Bone marrow (tissue), 2 donors: ENCODE measurements at regions not wholly inside any gene's neighbourhood (a gene's known extent, or its start where the extent isn't known, plus 50 kb on each side); places are given as distances from the start of the nearest gene placed in this dataset.
"Not testable (repeated sequence)": the region's sequence is repeated elsewhere in the genome, so short reads cannot be mapped to it uniquely, and the experiment has no call there.

ENCODE experiments used
- DNase-seq, 2 donors: peaks; one replicate each; lab custom pipeline; 2025; lab: John Stamatoyannopoulos, UW

DNA sequence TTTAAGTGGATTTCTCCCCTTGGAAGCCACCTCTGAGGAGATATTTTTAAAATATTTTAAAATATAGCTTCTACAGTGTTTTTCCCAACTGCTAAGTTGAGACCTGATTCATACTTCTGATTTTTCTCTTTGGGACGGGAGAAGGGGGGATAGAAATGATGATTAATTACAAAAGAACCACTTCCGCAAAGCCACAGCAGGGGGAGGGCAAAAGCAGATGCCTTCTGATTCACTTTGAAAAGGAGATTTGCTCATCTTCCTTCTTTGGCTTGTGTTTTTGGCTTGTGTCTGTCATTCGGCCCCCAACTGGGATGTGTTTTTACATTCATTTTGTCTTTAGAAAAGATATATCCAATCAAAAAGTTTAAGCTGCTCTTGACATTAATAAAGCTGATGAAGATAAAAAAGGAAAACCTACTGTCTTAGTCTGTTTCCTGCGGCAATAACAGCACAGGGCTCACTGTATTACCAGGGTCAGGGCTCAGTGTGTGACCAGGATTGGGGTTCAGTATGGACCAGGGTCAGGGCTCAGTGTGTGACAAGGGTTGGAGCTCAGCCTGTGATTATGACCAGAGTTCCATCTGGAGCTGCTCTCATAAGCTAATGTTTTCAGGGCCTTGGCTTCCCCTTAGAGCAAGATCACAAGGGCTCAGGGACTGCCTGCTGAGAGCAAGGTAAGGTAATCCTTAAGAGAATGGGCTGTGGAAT, 223.2 kb downstream of the MTHFS start:
- peak in 1 of 2 donors; percentile 26 for DNase-seq

DNA sequence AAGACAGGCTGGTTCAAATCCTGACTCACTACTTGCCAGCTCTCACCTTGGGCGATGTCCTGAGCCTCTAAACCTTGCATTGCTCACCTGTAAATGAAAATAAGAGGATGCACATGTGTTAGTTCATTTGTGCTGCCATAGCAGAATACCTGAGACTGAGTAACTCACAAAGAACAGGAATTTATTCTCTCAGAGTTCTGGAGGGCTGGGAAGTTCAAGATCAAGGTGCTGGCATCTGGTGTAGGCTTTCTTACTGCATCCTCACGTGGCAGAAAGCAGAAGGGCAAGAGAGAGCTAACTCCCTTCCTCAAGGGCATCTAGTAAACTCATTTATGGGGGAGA, 222.7 kb downstream of the MTHFS start:
- DNase-seq: no peak

DNA sequence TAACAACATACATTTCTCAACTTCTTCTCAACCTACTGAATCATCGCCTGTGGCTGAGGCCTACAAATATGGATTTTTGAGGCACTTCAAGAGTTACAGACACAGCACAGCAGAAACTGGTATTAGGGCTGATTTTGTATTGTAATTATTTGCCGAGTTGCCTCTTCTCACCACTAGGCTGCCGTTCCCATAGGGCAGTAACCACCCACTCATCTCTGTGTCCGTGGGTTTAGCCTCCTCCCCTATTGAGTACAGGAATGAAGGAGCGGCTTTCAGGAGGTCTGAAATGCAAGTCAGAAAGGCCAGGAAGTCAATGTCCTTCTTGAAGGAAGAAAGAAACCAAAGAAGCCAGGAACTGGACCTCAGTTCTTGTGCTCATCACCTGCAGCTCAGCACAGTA, 220.8 kb downstream of the MTHFS start:
- no peak for DNase-seq

DNA sequence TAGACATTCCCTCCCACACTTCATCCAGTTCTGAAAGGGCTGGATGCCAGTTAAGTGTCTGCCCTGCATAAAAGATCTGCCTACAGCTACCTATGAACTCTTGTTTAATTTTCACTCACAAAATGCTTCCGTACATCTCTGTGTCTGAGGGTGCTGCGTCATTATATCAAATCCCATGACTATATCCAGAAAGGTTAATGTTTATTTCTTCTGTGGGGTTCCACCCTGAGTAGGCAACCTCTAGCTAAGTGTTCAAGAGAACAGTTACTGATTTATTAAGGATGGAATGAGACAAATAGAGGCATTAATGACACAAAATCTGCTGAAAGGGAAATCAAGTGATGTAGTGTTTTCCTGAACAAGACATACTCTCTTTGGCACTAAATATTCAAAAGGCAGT, 220.2 kb downstream of the MTHFS start:
- no peak for DNase-seq

DNA sequence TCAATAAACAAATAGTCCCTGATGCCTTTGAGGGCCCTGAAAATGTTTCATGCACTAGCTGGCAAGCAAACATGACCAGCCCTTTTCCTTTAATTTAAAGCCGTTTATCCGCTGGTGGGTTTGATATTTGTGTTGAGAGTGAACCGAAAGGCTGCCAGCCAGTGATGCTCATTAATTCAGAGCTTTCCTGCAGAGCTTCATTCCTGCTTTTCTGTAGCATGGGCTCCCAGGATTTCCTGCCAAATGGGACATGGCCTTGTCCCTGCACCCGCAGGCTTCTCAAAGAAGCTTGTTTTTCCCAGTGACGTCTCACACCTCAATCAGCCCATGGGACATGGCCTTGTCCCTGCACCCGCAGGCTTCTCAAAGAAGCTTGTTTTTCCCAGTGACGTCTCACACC, 219.6 kb downstream of the MTHFS start:
- DNase-seq: no peak

DNA sequence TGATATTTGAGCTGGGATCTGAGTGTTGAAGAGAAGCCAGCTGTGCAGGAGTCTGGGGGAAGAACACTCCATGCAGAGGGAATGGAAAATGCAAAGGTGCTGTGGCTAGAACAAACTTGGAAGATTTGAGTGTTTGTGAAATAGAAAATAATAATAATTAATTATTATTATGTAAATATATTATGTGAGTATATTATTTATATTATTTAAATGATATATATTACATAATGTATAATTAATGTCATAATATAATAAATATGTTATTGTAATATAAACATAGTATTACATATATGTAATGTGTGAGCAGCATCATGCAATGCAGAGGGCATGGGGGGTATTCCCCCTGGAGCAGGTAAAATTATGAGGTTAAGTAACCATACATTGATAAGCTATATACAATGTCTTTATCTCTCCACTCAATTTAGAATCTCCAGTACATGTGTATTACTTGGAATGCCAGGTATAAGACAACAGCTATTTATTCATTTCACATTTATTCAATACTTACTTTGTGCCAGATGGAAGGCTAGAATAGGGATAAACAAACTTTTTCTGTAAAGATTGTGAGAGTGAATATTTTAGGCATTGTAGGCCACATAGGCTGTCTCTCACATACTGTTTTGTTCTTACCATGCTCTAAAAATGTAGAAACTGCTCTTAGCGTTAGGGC, 218.6 kb downstream of the MTHFS start:
- no peak for DNase-seq

DNA sequence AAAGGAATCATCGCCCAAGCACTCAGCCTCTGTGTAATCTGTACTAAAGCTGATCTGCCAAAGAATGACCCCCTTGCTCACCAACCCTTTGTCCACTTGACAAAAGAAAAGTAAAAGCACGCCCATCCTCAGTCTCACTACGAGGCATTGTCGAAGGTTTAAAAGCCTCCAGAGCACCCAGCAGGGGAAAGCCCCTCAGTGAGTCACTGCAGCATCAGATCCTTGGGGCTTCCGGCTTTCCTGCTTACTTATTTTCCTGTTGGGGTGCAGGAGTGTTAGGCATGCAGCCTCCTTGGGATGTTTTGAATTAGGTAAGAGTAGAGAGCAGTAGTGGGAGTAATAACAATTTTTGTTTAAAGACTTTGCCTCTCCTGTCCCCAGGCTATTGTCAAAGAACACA, 216.1 kb downstream of the MTHFS start:
- no peak for DNase-seq

DNA sequence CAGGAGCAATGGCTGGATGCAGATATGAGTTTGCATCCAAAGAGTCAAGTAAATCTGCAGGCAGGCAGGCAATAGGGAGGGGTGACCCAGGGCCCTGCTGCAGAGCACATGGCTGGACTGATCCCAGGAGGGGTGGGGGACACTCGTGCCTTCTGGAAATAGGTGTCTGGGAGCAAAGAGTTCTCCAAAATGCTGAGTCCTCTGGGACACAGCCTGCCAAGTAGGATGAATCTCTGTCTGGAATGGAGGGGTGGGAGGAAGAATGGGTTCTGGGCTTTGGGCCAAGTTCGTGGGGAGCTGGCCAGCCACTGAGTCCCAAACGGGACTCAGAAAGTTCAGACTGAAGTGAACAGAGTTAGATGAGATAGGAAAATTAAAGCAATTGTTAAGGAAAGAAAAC, 214.5 kb downstream of the MTHFS start:
- DNase-seq: no peak

DNA sequence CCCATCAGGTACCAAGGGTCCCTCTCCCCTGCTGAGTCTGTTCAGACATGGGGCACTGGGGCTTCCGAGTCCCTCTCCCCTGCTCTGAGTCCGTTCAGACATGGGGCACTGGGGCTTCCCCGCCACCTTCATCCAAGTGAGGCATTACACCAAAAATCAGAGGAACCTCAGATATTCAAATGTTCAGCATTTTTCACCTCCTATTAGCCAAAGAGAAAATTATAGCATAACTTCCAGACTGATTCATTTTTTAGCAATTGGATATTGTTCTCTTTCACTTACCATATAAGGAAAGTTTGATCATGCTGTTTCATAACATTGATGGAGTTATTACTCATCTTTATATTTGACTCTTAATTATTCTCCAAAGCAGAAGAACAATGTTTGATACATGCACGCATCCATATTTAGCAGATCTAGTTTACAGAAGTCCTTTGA, 213.9 kb downstream of the MTHFS start:
- DNase-seq: no peak

DNA sequence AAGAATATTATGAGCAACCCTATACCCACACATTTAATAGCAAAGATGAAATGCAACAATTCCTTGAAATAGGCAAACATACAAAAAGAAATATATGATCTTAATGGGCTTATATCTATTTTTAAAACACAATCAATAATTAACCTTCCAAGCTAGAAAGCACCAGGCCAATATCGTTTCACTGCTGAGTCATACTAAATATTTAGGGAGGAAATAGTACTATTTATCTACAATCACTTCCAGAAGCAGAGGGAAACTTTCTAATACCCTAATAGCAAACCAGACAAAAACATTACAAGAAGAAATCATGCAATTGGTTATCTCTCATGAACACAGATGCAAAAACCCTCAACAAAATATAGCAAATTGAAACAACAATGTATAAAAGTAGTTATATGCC, 207.8 kb downstream of the MTHFS start:
- no peak for DNase-seq

DNA sequence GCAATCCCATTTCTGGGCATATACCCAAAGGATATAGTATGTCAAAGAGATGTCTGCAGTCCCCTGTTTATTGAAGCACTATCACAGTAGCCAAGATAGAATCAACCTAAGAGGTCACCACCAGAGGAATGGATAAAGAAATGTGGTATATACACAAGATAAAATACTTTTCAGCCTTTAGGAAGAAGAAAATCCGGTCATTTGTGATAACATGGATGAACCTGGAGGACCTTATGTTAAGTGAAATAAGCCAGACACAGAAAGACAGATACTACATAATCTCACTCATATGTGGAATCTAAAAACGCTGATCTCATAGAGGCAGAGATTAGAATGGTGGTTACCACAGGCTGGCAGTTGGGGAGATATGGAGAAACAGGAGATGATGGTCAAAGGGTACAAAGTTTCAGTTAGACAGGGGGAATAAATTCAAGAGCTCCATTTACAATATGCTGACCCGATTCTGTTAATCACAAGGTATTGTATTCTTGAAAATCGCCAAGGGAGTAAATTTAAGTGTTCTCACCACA, 195.8 kb downstream of the MTHFS start:
- DNase-seq: no peak

DNA sequence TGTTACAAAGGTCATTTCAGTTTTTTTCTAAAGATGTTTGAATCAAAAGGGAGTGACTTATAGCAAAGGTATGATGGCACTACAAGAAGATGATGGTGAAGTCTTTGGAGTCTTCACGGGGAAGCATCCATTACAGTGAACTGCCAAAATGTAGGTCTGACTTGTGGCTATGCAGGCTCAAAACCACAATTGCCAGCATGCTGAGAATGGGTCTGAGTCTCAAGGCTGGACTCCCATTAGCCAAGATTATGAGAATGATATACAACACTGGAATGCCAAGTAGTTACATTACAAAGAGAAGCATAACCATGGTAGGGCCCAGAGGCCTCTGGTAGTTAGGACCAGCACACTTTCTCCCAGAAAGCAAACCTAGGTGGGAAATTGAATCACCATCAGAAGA, 194.2 kb downstream of the MTHFS start:
- no peak for DNase-seq

DNA sequence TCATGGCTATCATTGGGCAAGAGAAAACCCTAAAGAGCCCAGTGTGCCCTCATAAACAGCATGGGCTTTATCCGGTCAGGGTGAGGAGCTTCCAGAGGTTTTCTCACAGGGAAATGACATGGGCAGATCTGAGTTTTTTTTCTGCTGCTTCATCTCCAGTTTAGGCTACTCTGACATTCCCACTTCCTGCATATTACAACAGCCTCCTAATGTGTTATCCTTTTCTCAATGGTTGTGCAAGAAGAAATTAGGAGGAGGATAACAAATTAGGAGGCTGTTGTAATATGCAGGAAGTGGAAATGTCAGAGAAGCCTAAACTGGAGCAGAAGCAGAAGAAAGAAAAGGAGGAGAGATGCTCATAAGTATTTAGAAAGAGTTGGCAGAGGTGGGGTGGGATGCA, 175.6 kb downstream of the MTHFS start:
- DNase-seq: no peak

DNA sequence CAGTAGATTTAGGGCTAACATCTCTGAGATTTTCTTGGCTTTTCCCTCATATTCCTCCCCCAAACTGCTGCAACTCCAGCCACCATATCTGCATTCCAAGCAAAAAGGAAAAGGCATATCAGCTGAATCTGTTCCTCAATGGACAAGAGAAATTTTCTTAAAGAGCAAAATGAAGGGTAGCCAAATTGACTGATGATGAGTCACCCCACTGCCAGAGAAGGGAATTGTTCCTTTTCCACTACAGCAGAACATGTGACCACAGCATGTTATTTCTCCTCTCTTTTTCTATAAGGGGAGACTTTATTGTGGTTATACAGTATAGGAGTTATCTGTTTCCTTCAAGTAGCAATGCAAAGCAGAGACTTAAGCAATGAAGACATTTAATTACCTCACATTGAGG, 172.5 kb downstream of the MTHFS start:
- no peak for DNase-seq

DNA sequence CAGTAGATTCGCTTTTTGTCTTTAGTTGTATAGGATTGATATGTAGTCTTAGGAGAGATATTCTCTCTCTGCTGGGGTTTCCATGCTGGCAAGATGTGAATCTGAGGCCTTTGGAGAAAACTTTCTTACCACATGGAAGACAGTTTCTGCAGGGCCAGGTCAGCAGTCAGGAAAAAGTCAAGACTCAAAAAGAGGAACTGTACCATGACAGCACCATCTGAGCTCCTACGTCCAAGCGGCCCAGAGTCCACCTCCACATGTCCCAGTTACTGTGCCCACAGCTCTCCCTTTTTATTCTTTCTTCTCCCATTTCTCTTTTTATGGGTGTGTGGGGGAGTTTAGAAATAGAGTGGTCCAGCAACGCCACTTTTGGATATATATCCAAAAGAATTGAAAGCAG, 172.0 kb downstream of the MTHFS start:
- no peak for DNase-seq

DNA sequence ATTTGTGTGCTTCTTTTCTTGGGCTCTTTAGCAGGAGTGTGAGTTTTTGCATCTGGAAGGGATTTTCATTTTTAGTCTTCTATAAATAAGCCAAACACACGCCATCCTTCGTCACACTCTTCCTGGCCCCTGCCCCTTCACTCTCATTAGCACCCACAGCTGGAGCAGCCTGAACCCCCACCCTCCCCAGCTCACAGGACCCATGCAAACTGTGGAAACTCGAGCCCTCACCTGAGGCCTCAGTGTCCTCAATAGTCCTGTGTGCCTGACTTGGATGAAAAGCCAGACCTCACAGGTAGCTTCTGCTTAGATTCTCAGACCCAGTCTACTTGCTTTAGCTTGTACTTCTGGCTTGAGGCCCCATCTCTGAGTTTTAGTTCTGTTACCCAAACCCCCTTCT, 167.9 kb downstream of the MTHFS start:
- no peak for DNase-seq

DNA sequence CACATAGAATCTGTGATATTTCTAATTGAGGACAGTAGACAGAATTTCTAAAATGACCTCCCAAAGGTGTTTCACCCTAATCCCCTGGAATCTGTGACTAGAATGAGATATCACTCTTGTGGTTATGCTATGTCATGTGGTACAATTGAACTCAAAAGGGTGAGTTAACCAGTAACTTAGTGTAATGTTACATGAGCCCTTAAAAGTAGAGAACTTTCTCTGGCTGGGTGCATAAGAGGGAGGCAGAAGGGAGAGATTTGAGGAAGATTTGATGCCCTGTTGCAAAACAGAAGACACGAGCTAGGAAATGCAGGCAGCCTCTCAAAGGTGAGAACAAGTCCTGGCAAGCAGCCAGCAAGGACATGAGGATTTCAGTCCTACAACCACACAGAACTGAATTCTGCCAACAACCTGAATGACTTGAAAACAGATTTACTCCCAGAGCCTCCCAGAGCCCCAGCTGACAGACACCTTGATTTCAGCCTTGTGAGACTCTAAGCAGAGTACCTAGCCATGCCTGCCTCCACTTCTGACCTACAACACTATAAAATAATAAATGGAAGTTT, 160.3 kb downstream of the MTHFS start:
- no peak for DNase-seq

DNA sequence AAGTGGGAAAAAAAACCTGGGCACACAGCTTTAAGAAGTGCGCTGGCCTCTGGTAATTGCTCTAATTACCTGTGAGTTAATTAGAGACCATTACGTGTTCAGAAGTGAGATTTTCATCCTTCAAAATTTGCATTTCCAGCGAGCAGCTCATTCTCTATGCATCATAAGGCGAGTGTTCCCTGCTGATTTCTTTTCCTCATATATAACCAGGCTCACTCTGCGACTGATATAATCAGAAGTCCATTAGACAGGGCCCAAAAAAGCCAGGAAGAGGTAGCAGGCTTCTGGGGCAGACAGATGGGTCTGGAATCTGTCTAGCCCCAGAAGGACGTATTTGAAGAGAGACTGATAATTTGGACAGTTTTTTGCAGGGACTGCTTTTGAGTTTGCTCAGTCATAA, 158.7 kb downstream of the MTHFS start:
- DNase-seq: no peak

DNA sequence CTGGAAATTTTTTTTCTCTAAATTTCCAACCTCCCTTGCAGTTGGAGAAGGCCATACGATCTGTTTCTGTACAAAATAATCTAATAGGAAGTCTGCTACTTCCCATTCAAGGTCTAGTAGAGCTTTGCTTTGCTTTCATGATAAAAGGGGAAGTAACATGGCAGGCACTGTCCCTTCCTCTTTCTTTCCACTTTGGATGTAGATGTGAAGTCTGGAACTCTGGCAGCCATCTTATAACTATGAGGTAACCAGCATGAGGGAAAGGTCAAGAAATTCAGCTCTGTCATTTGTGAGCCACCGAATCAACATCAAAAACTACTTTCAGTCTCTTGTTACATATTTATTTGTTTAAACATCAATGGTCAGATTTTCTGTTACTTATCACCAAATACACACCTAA, 156.3 kb downstream of the MTHFS start:
- DNase-seq: no peak

DNA sequence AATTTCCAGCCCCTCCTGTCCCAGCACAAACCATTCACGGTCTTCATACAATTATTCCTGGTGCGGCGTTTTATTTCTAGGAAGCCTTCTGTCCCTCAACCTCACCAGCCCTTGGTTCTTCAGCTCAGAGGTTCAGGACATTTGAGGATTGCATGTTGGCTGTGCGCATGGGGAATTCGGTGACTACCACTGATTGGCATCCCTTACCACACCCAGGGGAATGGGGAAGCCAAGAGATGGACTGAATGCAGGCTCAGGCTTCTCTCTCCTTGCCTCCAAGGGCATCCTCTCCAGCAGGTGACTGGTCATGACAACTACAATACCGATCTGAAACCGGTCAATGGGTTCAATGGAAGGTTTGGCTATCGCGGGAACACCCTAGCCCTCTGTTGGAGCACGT, 153.8 kb downstream of the MTHFS start:
- no peak for DNase-seq

DNA sequence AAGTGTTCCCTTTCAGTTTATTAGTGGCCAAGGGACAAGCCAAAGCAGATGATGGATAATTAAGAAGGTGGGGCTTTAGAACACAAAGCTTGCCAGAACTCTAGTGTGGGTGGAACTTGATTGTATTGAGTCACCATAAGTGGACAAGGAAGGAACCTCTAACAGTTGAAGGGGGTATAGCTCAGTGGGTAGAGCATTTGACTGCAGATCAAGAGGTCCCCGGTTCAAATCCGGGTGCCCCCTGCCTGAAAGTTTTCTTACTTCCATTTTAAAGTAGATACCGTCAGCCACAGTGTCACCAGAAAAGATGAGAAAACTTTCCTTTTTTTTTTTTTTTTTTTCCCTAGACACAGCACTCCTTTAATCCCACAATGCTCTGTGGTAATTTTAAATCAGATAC, 152.3 kb downstream of the MTHFS start:
- not testable (repeated sequence) for DNase-seq

DNA sequence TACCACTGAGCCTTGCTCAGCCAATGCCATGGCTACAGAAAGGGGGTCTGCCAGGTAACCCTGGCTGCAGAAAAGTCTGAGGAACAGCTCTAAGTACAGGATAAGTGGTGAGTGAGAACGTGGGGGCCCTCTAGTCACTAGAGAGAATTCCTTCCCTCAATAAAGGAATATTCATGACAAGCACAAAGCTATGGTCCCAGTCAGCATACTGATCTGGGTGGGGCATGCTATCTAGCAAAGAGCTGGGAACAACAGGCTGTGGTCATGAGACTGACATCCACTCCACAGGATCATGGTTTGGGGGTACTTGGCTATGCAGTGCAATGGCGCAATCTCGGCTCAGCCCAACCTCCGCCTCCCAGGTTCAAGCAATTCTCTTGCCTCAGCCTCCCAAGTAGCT, 140.4 kb downstream of the MTHFS start:
- no peak for DNase-seq

DNA sequence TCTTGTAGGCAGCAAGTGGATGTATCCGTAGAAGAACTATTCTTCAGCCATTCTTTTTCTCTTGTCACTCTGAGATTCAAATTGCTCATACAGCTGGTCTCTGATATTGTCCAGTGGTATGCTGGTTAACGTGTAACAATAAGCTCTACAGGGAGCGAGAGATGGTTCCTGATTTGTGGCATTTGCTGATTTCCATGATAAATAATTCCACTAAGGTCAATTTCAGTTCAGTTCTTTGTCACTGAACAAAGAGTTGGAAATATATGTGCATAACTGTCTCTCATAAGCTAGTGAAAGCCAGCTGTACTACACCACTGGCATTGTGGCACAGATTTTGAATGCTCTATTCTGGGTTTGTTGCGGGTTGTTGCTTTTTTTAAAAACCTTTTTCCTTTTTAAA, 131.7 kb downstream of the MTHFS start:
- no peak for DNase-seq

DNA sequence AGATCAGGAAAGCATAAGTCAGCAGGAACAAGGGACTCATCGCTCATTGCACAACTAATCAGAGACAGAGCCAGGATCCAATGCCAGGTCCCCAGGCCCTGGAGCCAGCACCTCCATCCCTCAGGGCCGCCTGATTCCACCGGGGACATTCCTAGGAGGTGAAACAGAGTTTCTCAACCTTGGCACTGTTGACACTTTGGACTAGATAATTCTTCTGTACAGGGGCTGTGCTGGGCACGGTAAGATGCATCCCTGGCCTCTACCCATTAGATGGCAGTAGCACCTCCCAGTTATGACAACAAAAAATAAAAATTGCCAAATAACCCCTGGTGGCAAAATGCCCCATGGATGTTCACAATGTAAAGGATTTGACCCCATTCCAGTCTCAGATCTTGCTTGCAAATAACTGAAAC, 127.7 kb downstream of the MTHFS start:
- peak in 1 of 2 donors; percentile 4 for DNase-seq
